Natural killer cell (primary cell): ENCODE measurements at regions not wholly inside any gene's neighbourhood (a gene's known extent, or its start where the extent isn't known, plus 50 kb on each side); places are given as distances from the start of the nearest gene placed in this dataset.

Experiments used
- ATAC-seq, 3 donors: fragments of 150-1000 bp in 2 of 3; fragments of 200-7000 bp in 1 of 3; cut with Tn5 transposase; 1 replicate in 1 of 3; 2 replicates in 2 of 3; pipeline ENCODE4 v1.10.0; 2021; ENCODE audit warnings: mild to moderate bottlenecking in 2 of 3, moderate library complexity in 2 of 3
- DNase-seq, 2 donors: peaks; one replicate each; pipeline versions ENCODE4 v3.0.0 to v3.0.0-alpha.2; 2013 to 2021; ENCODE audit warnings: mixed read lengths in 1 of 2
- H3K27ac ChIP-seq: one replicate; pipeline ENCODE4 v1.5.1; 2013; ENCODE audit warnings: mild to moderate bottlenecking, low read length
- H3K27me3 ChIP-seq: one replicate; pipeline ENCODE4 v1.6.1; 2013; ENCODE audit warnings: low read length; ENCODE audit not compliant: control insufficient read depth, insufficient read depth
- H3K36me3 ChIP-seq: one replicate; pipeline ENCODE4 v1.6.1; 2013; ENCODE audit warnings: low read length; ENCODE audit not compliant: control insufficient read depth, insufficient read depth
- H3K4me1 ChIP-seq: one replicate; pipeline ENCODE4 v1.6.1; 2013; ENCODE audit warnings: low read length; ENCODE audit not compliant: control insufficient read depth, insufficient read depth
- H3K4me3 ChIP-seq: one replicate; pipeline ENCODE4 v1.5.1; 2013; ENCODE audit warnings: low read length
- H3K9me3 ChIP-seq: one replicate; pipeline ENCODE4 v1.6.1; 2013; ENCODE audit warnings: low read length; ENCODE audit not compliant: control insufficient read depth, insufficient read depth
- H3K27ac Mint-ChIP-seq, 2 donors: one replicate each; pipeline ENCODE4 v1.8.0; 2022; ENCODE audit warnings: mild to moderate bottlenecking in 2 of 2, mixed read lengths in 2 of 2, moderate library complexity in 1 of 2
- H3K27me3 Mint-ChIP-seq, 2 donors: one replicate each; pipeline ENCODE4 v1.8.0; 2022; ENCODE audit warnings: low read depth in 2 of 2, mixed read lengths in 2 of 2
- H3K36me3 Mint-ChIP-seq: one replicate; pipeline ENCODE4 v1.8.0; 2022; ENCODE audit warnings: mixed read lengths
- H3K4me1 Mint-ChIP-seq, 2 donors: one replicate each; pipeline ENCODE4 v1.8.0; 2022; ENCODE audit warnings: mixed read lengths in 2 of 2
- H3K4me3 Mint-ChIP-seq: one replicate; pipeline ENCODE4 v1.8.0; 2022; ENCODE audit warnings: mild to moderate bottlenecking, moderate library complexity, mixed read lengths
- H3K9me3 Mint-ChIP-seq, 2 donors: one replicate each; pipeline ENCODE4 v1.8.0; 2022; ENCODE audit warnings: mixed read lengths in 2 of 2
- CTCF ChIP-seq: fragments of 200-600 bp; IDR thresholded peaks from one replicate; pipeline ENCODE4 v1.8.0; 2022; ENCODE audit warnings: antibody characterized with exemption
- WGBS: methylation state at CpG from one replicate; pipeline ENCODE4 v1.1.7; 2013; ENCODE audit warnings: missing lambda C conversion rate; ENCODE audit not compliant: insufficient coverage; 5-methylcytosine and 5-hydroxymethylcytosine counted together
- intact Hi-C: fragments of 100-400 bp; cut with micrococcal nuclease; formaldehyde crosslinking; loops from one replicate; pipeline ENCODE4 v1.14.2; 2022

GRCh38 chr18:22504251-22505030 lies 86.7 kb upstream of the CTAGE1 start:
- TF ChIP-seq CTCF: no peak

GRCh38 chr18:22505141-22505591 lies 87.5 kb upstream of the CTAGE1 start:
- no CpG with 5 or more reads among the region's 1 CpG for WGBS
- peaks cover 2% of the 10 kb centered on the region for H3K27me3 ChIP-seq
- Mint-ChIP-seq H3K27ac (no peak overlapping the region), H3K4me1 (peaks cover 9% of the 10 kb centered on the region in 2 donors), H3K36me3 (no peaks in the 10 kb centered on the region), H3K4me3 (no peak overlapping the region), H3K9me3 (no peaks in the 10 kb centered on the region), H3K27me3 (peaks cover 2 to 11% of the 10 kb centered on the region in 2 donors)
- H3K9me3 ChIP-seq: no peaks in the 10 kb centered on the region
- intact Hi-C loops: no loop called here
- no peaks in the 10 kb centered on the region for H3K36me3 ChIP-seq
- no peak overlapping the region for H3K4me3 ChIP-seq
- peak; percentile 27 to 77 (median 45) for ATAC-seq
- no peak for DNase-seq
- no peaks in the 10 kb centered on the region for H3K4me1 ChIP-seq
- TF ChIP-seq CTCF: no peak
- H3K27ac ChIP-seq: no peak overlapping the region

More at GRCh38 chr18:22504251-22505030, 86.7 kb upstream of the CTAGE1 start:
- WGBS: 87% methylated on average over 2 of the region's 2 CpGs
- Mint-ChIP-seq H3K4me1 (peaks cover 9% of the 10 kb centered on the region in 2 donors), H3K9me3 (no peaks in the 10 kb centered on the region), H3K27me3 (peaks cover 0 to 4% of the 10 kb centered on the region in 2 donors), H3K4me3 (no peak overlapping the region), H3K27ac (no peak overlapping the region), H3K36me3 (no peaks in the 10 kb centered on the region)
- intact Hi-C loops: no loop called here
- Histone ChIP-seq H3K4me1 (no peaks in the 10 kb centered on the region), H3K9me3 (no peaks in the 10 kb centered on the region), H3K36me3 (no peaks in the 10 kb centered on the region), H3K4me3 (no peak overlapping the region), H3K27me3 (peaks cover 2% of the 10 kb centered on the region), H3K27ac (no peak overlapping the region)
- peak in 2 of 3 donors; percentile 27 to 47 for ATAC-seq
- no peak for DNase-seq

- no peaks in the 10 kb centered on the region for H3K9me3 ChIP-seq
- intact Hi-C loops: no loop called here
- Mint-ChIP-seq H3K27me3 (peaks cover 5 to 13% of the 10 kb centered on the region in 2 donors), H3K4me1 (peaks cover 9% of the 10 kb centered on the region in 2 donors), H3K27ac (no peak overlapping the region), H3K9me3 (no peaks in the 10 kb centered on the region), H3K36me3 (no peaks in the 10 kb centered on the region), H3K4me3 (no peak overlapping the region)
- TF ChIP-seq CTCF: no peak
- no peaks in the 10 kb centered on the region for H3K36me3 ChIP-seq
- DNase-seq (no peak), ATAC-seq (no peak)
- no peak overlapping the region for H3K27ac ChIP-seq
- 80% methylated on average over 1 of the region's 2 CpGs for WGBS
- H3K4me3 ChIP-seq: no peak overlapping the region
- H3K4me1 ChIP-seq: no peaks in the 10 kb centered on the region
- peaks cover 2% of the 10 kb centered on the region for H3K27me3 ChIP-seq
Measured at GRCh38 chr18:22507055-22507454, 89.3 kb upstream of the CTAGE1 start.
